GM21576 (cell line): ENCODE measurements at regions not wholly inside any gene's neighbourhood (a gene's known extent, or its start where the extent isn't known, plus 50 kb on each side); places are given as distances from the start of the nearest gene placed in this dataset.

Experiments
- ATAC-seq: cut with Tn5 transposase; IDR thresholded peaks from one replicate; pipeline ENCODE4 v1.9.1; 2021; ENCODE audit warnings: mild to moderate bottlenecking, moderate library complexity; ENCODE audit not compliant: unreplicated experiment

DNA sequence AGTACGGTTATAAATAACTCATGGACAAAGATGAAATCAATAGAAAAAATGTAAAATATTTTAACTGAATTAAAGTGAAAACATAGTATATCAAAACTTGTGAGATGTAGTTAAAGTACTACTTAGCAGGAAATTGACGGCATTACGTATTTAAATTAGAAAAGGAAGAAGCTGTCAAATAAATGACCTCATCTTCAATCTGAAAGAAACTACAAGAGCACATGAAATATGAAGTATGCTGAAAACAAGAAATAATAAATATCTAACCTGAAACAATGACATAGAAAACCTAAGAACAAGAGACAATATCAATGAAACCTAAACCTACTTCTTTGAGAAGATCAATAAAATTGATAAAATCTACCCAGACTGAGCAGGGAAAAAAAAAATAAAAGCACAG, 122.2 kb upstream of the PDE4B start:
- no peak for ATAC-seq

DNA sequence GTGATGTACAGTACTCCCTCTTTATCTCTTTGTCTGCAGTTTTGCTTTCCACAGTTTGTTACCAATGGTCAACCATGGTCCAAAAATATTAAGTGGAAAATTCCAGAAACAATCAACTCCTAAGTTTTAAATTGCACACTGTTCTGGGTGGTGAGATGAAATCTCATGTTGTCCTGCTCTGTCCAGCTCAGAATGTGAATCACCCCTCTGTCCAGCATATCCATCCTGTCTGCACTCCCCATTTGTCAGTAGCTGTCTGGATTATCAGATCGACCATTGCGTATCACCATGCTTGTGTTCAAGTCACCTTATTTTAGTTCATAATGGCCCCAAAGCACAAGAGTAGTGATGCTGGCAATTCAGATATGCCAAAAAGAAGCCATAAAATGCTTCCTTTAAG, 118.2 kb upstream of the PDE4B start:
- ATAC-seq = no peak

DNA sequence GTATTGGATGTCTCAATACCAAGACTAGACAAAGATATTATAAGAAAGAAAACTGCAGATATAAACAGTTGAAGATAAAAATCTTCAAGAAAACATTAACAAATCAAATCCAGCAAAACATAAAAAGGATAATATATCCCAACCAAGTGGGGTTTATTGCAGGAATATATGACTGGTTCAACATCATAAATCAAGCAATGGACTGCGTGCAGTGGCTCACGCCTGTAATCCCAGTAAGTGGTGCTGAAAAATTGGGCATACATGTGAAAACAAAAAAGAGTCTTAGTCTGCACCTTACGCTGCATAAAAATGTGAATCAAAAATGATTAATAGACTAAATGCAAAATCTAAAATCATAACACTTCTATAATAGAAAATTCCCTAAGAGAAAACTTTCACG, 112.9 kb upstream of the PDE4B start:
- no peak for ATAC-seq

DNA sequence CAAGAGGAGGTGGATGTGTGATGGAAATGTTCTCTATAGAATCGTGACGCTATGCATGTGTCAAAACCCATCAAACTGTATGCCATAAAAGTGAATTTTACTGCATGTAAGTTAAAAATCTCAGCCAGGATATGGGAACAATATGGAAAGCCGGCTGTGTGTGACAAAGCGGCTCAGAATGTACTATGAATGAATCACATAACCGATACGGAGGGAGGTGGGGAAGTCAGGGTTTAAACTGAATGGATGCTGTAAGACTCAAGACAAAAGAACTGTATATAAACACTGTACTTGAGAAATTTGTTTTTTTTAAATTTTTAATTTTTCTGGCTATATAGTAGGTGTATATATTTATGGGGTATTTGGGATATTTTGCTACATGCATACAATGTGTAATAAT, 111.6 kb upstream of the PDE4B start:
- no peak for ATAC-seq

DNA sequence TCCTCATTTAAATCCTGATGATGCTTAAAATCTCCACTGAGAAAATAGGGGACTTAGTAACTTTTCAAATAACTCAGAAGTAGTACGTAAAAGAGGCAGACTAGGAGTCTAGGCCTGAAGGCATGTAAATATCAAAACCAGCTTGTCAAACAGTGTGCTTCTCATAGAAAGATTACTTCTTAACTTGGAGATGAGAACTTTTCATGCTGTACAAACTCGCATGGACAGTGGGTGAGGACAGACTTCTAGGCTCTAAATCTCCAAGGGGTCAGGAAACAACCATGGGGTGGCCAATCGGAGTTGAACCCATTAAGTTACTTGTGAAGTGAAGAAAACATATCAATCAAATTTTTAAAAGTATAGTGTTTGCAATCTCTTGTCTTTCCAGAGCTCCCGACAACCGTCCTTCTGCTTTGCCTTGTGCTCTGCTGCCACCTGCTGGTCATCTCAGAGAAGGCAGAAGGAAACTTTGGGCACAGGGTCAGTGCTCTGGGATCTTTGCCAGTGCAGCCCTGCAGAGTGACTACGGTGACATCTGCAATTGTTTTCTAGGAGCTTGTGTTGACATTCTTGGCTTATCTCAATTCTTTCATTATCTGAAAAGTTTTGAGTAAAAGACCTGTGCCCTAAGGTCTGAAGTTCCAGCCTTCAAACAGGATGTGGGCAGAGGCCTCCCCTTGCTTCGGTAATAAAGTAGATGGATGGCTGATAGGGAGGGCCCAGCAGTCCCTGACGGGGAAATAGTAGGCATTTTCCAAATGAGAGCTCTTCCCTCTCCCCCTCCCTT, 105.1 kb upstream of the PDE4B start:
- ATAC-seq = peak; percentile 92

DNA sequence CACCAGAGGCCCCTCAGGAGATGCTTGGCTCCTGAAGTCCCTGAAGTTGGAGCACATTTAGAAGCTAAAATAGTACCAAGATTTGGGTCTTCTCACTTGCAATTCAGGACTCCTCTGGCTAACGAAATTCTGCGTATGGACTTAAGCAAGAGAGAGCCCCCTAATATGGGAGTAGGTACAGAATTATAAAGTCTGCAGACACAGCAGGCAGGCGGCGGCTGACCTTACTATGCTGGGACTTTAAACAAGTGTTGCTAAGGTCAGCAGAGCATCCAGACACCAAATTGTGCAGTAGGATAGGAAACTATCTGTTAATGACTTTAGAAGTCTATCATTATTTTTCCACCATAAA, 104.5 kb upstream of the PDE4B start:
- ATAC-seq = no peak

DNA sequence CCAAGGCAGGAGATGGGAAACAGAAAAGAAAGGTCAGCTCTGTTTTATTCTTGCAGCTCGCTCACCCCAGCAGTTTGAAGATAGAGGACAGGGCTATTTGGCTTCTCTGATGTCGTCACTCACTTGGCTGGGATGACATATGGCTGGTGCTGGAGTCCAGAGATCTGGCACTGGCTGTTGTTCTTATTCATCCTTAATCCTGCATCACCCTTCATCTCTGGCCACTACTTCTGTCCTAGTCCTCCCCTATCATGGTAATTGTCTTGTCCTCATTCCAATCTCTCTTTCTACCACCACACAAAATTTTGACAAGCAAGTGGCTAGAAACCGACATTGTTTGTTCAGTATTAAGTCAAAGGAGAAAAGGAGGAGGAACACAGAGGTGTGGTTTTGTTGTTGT, 103.8 kb upstream of the PDE4B start:
- ATAC-seq = no peak

DNA sequence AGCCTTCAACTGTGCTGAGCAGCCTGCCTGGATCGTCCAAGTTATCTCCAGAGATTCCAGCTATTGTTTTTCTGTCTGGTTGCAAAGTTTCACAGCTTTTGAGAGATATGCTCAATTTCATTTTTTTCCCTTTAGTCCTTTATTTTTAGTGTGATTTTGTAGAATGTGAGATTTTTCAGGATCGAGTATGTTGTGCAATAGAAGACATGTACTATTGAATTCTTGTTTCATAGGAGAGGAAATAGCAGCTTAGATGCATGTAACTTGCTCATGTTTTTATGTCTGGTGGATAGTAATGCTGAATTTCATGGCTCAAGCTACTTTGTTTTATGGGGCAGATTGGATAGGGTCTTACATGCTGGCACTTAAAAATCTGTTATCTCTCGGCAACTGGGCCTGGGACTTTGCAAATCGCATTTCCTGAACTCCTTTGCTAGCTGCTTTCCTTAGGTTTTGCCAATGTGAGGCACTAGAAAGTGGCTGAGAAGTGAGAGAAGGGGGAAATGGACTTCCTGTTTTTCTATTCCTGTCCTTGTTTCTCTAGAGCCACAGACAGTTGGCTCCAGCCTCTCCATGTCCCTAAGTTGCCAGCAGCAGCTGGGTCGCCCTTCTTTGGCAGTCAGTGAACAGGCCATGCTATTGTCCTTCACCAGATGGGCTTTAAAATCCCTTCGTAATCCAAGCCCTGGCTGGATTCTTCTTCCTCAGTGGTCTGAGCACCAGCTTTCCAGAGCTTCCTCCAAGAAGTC, 101.4 kb upstream of the PDE4B start:
- no peak for ATAC-seq

DNA sequence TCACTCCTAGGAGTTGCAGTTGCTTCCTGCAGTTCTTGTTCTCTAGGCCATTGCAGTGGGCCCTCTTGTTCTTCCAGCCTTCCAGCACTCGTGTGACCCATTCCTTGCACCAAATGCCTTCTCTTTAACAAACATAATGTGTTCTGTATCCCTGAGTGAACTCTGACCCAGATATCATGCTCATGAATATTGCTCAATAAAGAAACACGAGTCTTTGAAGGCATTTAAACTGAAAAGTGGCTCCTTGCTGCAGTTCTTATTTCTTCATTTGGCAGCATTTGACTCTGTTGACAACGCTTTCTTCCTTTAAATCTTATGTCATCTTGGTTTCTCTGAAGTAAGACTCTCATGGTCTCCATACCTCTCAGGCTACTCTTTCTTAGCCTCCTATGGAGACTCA, 100.7 kb upstream of the PDE4B start:
- no peak for ATAC-seq

DNA sequence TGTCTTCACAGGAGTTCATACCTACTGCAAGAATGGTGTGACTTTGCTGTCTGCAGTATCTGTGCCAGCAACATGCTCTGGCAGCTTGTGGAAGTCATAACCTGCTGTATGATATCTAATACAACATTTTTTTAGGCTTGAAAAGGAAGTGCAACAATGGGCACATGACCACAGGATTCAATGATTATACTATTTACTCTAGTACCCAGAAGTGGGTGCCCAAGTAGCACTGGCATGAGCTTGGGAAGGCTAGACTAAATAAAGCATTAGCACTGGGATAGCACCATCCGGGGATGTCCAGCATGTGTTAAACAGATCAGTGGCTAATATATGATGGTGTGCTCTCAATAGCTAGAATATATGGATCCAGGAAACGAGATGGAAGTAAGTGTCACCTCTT, 98.6 kb upstream of the PDE4B start:
- ATAC-seq = no peak

DNA sequence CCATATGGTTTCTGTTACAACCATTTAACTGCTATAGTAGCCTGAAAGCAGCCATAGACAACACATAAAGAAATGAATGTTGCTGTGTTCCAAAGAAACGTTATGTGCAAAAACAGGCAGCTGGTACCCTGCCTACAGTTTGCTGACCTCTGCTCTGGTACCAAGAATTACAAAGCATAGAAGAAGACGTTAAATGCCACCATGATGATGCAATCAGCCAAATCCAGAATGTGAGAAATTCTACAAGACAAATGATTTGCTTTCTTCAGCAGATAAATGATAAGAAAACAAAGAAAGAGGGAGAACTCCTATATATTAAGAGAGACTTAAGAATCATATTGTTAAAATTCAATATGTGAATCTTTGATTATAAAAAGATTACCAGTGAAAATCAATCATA, 97.8 kb upstream of the PDE4B start:
- no peak for ATAC-seq

DNA sequence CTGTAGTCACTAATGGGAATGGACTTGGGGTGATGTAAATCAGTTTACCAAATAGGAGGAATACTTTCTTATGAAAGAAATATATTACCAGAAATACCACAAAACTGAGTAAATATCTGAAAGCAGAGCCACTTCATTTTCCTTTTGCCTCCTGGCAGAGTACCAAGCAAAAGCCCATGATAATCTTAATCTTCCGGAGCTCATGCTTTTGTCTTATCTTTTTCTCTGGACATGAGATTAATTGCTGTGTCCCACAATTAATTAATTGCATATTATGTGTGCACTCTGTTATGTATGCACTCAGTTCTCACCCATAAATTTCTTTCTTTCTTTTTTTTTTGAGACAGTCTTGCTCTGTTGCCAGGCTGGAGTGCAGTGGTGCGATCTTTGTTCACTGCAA, 94.1 kb upstream of the PDE4B start:
- no peak for ATAC-seq

DNA sequence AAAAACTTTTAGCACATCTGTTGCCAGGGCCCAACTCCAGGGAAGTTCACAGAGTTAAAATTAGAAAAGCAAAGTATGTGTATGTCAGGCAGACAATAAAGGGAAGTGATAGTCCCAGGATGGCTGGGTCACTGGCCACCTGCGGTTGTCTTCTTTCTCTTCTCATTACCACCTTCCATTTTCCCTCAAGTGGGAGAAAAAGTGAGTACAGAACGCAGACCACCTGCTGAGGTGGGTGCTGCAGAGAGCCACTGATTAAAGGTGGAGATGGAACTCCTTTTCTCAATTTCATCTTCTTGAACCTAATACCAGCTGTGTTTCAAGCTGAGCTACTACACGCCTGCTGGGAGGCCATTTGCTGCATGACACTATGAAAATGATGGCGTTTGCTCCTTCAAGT, 88.8 kb upstream of the PDE4B start:
- ATAC-seq = no peak

DNA sequence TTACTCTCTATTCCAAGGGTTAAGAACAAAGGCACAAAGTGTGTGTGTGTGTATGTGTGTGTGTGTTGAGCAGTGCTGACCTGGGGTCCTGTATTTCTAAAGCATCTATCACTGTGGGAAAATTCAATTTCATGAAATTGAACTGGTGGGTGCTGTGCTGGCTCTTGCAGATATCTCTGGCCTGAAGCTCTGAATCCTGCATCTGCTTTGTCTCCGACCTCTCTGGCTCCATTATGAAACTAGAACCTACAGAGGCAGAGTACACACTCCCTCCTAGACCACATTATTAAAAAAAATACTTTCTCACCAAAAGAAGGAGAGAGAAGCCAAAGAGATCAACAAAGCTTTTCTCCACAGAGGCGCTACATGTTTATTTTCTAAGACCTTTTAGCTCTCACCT, 88.4 kb upstream of the PDE4B start:
- ATAC-seq = no peak

DNA sequence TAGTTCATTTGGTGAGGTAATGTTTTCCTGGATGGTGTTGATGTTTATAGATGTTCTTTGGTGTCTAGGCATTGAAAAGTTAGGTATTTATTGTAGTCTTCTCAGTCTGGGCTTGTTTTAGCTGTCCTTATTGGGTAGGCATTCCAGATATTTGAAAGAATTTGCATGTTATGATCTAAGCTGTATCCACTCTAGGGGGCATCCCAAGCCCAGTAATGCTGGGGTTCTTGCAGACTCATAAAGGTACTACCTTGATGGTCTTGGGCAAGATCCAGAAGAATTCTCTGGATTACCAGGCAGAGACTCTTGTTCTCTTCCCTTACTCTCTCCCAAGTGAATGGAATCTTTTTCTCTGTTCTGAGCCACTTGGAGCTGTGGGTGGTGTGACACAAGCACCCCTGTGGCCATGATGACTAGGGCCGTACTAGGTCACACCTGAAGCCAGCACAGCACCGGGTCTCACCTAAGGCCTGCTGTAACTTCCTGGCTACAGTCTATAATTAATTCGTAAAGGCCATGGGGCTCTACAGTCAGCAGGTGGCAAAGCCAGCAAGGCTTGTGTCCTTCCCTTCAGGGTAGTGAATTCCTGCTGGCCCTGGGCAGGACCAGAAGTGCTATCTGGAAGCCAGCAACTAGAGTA, 74.8 kb upstream of the PDE4B start:
- ATAC-seq = no peak

DNA sequence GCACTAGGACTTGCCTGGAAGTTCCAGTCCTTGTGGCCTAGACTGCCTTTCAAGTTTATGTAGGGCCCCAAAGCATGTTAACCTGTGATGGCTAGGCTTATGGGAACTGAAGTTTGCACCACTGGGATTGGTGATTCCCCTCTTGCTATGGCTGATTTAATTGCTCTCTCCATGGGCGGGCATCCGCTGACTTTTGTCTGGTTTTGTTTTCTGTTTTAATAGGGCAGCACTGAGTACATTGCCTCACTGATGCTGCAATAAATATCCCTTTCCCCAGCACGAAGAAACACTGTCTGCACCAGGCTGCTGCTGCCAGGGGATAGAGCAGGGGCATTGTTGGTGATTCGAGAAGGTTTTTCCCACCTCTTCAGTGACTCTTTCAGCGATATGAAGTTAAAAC, 73.3 kb upstream of the PDE4B start:
- ATAC-seq = no peak

DNA sequence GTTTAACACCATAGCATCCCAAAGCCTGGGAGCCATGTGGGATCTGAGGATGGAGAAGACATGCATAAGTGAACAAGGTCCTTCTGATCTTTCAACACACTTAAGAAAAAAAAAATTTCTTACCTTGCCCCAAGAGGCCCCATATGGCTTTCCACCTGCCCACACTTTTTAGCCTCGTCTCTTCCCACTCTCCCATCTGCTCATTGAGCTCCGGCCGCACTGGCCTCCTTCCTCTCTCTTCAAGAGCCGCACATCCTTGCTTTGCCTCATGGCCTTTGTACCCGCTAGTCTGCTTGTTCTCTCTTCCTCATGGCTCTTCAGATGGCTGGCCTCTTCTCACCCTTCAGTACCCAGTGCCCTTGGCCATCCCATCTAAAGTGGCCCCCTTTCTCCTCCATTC, 70.2 kb upstream of the PDE4B start:
- ATAC-seq = no peak

DNA sequence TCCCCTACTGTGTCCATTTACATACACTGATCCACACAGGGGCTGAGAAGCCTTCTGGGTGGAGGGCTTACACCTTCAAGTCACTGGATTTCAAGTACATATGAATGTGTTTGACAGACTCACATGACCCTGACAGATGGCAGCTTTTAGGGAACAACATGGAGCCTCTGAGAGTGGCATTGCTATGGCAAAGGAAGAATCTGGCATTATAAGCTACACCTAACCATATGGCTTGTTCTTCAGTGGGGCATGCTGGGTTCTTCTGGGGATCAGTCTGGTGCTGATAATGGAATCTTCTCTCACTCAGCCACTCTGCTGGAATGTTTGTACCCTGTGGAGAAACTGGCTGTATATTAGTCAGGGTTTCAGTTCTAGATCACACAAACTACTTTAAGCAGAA, 68.5 kb upstream of the PDE4B start:
- ATAC-seq = no peak

DNA sequence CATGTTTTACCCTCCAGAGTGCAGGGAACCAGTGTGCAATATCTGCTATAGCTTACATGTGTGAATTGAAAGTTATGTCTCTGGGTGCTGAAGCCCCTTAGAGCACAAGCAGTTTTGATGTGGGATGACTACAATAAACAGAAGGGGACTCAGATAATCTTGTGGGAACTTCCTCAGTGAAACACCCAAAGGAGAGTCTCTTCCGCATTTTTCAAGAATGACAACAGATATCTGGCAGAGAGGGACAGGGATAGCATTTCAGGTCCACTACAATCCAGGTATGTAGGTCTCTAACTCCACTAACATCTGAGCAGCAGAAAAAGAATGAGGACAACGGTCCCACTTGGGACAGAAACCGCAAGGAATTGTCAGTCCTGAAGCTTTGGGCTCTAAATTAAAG, 67.6 kb upstream of the PDE4B start:
- no peak for ATAC-seq

DNA sequence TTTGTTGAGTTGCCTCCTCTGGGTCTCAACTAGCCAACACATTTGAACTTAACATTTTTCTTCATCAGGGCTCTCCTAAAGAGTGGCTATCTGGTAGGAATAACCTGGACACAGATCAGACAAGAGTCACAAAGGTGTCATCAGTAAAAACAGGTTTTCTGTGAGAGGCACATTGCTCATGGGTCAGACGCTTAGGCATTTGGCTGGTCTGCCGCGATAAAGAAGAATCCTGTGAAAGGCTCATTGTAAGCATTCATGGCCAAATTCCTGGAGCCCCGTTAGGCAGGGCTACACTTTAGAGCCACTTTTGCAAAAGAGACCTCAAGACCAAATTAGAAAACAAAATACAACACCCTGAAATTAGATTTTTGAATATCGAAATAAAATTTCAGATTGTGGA, 64.2 kb upstream of the PDE4B start:
- no peak for ATAC-seq

DNA sequence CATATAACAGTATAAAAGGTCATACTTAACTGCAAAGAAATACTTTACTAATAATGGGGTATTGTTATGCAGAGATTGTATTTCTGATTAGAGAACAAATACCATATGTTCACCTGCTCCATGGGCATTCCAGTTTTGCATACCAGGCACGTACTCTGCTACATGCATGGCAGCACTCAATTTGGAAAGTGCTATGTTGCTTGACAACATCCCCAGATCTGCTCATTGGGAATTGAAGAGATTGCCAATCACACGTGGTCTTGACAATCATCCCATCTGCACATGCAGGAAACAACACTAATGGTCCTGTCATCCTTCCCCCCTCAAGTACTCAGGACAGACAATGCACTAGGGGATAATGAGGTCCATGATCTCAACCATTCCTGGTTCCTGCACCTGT, 63.4 kb upstream of the PDE4B start:
- ATAC-seq = no peak

DNA sequence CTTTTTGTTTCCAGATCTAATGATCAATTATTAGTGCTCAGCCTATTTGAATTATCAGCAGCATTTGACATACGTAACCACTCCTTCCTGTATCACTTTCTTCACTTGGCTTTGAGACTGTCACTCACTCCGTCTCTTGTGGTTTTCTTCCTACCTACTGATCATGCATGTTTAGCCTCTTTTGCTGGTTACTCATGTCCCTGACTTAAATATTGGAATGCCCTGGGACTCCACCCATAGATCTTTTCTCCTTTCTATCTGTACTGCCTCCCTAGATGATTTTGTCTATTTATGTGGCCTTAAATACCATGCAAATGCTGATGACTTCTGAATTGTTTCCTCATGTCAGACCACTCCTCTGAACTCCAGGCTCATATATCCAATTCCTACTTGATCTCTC, 57.7 kb upstream of the PDE4B start:
- no peak for ATAC-seq
